Liver (tissue), 8 donors: ENCODE measurements at regions not wholly inside any gene's neighbourhood (a gene's known extent, or its start where the extent isn't known, plus 50 kb on each side); places are given as distances from the start of the nearest gene placed in this dataset.

Experiments
- DNase-seq: peaks from one replicate; pipeline ENCODE4 v3.0.0-alpha.2; 2017; ENCODE audit warnings: low spot score
- H3K27ac ChIP-seq, 2 donors: one replicate each; pipeline ENCODE4 v1.7.0; 2013; ENCODE audit warnings: inconsistent platforms in 2 of 2, low read length in 2 of 2, control low read depth in 1 of 2, low read depth in 1 of 2, mild to moderate bottlenecking in 1 of 2
- H3K27me3 ChIP-seq, 4 donors: one replicate each; pipeline versions ENCODE4 v1.6.1 to v1.7.0; 2013; ENCODE audit warnings: low read length in 3 of 4, inconsistent platforms in 1 of 4, mild to moderate bottlenecking in 1 of 4, moderate library complexity in 1 of 4; ENCODE audit not compliant: control insufficient read depth in 4 of 4, insufficient read depth in 4 of 4
- H3K36me3 ChIP-seq, 4 donors: one replicate each; pipeline versions ENCODE4 v1.6.1 to v1.7.0; 2013; ENCODE audit warnings: low read length in 3 of 4, mild to moderate bottlenecking in 3 of 4, low read depth in 1 of 4, moderate library complexity in 1 of 4; ENCODE audit not compliant: control insufficient read depth in 4 of 4, insufficient read depth in 3 of 4
- H3K4me1 ChIP-seq, 4 donors: one replicate each; pipeline versions ENCODE4 v1.6.1 to v1.7.0; 2013; ENCODE audit warnings: low read length in 3 of 4, mild to moderate bottlenecking in 3 of 4, moderate library complexity in 1 of 4; ENCODE audit not compliant: control insufficient read depth in 4 of 4, insufficient read depth in 4 of 4
- H3K4me3 ChIP-seq, 3 donors: one replicate each; pipeline versions ENCODE4 v1.6.1 to v1.7.0; 2013; ENCODE audit warnings: low read length in 3 of 3, control low read depth in 1 of 3, low read depth in 1 of 3, mild to moderate bottlenecking in 1 of 3
- H3K9ac ChIP-seq, 2 donors: one replicate each; pipeline ENCODE4 v1.7.0; 2013; ENCODE audit warnings: low read length in 2 of 2, mild to moderate bottlenecking in 2 of 2, moderate library complexity in 2 of 2, control low read depth in 1 of 2, low read depth in 1 of 2
- H3K9me3 ChIP-seq, 4 donors: one replicate each; pipeline versions ENCODE4 v1.6.1 to v1.7.0; 2013; ENCODE audit warnings: low read length in 3 of 4; ENCODE audit not compliant: control insufficient read depth in 4 of 4
- EGR1 ChIP-seq, 2 donors: IDR thresholded peaks; 2 replicates each; pipeline ENCODE4 v1.6.1; 2016 to 2018; ENCODE audit warnings: antibody characterized with exemption in 2 of 2, low read depth in 2 of 2
- FOXA1 ChIP-seq: IDR thresholded peaks from 2 replicates; pipeline ENCODE4 v1.6.1; 2016; ENCODE audit warnings: antibody characterized with exemption
- FOXA2 ChIP-seq: IDR thresholded peaks from 2 replicates; pipeline ENCODE4 v1.6.1; 2016; ENCODE audit warnings: antibody characterized with exemption
- GABPA ChIP-seq, 2 donors: IDR thresholded peaks in 1 of 2; conservative IDR thresholded peaks in 1 of 2; 2 replicates each; pipeline ENCODE4 v1.6.1; 2016; ENCODE audit warnings: antibody characterized with exemption in 2 of 2, mild to moderate bottlenecking in 1 of 2, moderate library complexity in 1 of 2
- HNF4A ChIP-seq, 2 donors: conservative IDR thresholded peaks; 2 replicates each; pipeline ENCODE4 v1.6.1; 2016; ENCODE audit warnings: antibody characterized with exemption in 2 of 2, mild to moderate bottlenecking in 2 of 2
- HNF4G ChIP-seq: IDR thresholded peaks from 2 replicates; pipeline ENCODE4 v1.6.1; 2016; ENCODE audit warnings: antibody characterized with exemption
- JUND ChIP-seq, 2 donors: IDR thresholded peaks; 2 replicates each; pipeline ENCODE4 v1.6.1; 2016; ENCODE audit warnings: antibody characterized with exemption in 2 of 2
- NR2F2 ChIP-seq: IDR thresholded peaks from 2 replicates; pipeline ENCODE4 v1.6.1; 2016; ENCODE audit warnings: antibody characterized with exemption
- RAD21 ChIP-seq, 2 donors: IDR thresholded peaks; 2 replicates each; pipeline ENCODE4 v1.6.1; 2016; ENCODE audit warnings: antibody characterized with exemption in 2 of 2, mild to moderate bottlenecking in 2 of 2
- RXRA ChIP-seq, 2 donors: IDR thresholded peaks; 2 replicates each; pipeline ENCODE4 v1.6.1; 2017 to 2018; ENCODE audit warnings: antibody characterized with exemption in 2 of 2, mild to moderate bottlenecking in 1 of 2
- SP1 ChIP-seq: IDR thresholded peaks from 2 replicates; pipeline ENCODE4 v1.6.1; 2018; ENCODE audit warnings: antibody characterized with exemption, mild to moderate bottlenecking
- TAF1 ChIP-seq: conservative IDR thresholded peaks from 2 replicates; pipeline ENCODE4 v1.6.1; 2016; ENCODE audit warnings: antibody characterized with exemption, mild to moderate bottlenecking
- YY1 ChIP-seq: IDR thresholded peaks from 2 replicates; pipeline ENCODE4 v1.6.1; 2016; ENCODE audit warnings: antibody characterized with exemption, mild to moderate bottlenecking
- WGBS: extraction: QIAGEN DNeasy Blood & Tissue Kit; methylation state at CpG from one replicate; pipeline ENCODE4 v1.1.7; 2013; 5-methylcytosine and 5-hydroxymethylcytosine counted together
- TF ChIP-seq, protein P1 (sequence below): fragments of 150-350 bp; IDR thresholded peaks from 2 replicates; pipeline ENCODE4 v1.5.1; 2017; ENCODE audit warnings: improper control_type of control experiment, low read depth, low read length; ENCODE audit not compliant: missing input control
- TF ChIP-seq, protein P2 (sequence below): IDR thresholded peaks from 2 replicates; pipeline ENCODE4 v1.6.1; 2016; ENCODE audit warnings: antibody characterized with exemption
- TF ChIP-seq, protein P3 (sequence below): IDR thresholded peaks from 2 replicates; pipeline ENCODE4 v1.6.1; 2016; ENCODE audit warnings: antibody characterized with exemption, mild to moderate bottlenecking
- TF ChIP-seq, protein P4 (sequence below): IDR thresholded peaks from 2 replicates; pipeline ENCODE4 v1.6.1; 2016; ENCODE audit warnings: antibody characterized with exemption
- TF ChIP-seq, protein P5 (sequence below): IDR thresholded peaks from 2 replicates; pipeline ENCODE4 v1.6.1; 2016; ENCODE audit warnings: antibody characterized with exemption
- donor health status: healthy.
- donor health status: healthy.
- donor health status: healthy.
- donor health status: healthy.
- donor health status: healthy.

DNA sequence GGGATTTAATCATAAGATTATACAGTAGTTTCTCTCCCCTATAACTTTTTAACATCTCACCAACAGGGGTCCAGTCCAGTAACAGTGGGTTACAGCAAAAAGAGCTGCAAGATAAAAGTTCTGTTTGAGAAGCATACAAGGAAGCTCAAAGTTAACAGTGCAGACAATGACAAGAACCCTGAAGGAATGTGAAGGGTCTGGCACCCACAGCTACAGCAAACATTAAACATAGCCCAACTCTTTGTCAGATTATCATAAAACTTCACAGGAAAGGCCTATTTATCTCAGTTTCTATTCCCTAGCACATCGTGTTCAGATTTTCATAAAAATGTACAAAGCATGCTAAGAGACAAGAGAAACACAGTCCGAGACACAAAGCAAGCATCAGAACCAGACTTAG is 309.4 kb downstream of the DIRAS2 start:
- no peak for TF ChIP-seq RXRA (IDR thresholded peaks at IDR 0.05)
- no peak for TF ChIP-seq YY1
- TF ChIP-seq, protein P1, sequence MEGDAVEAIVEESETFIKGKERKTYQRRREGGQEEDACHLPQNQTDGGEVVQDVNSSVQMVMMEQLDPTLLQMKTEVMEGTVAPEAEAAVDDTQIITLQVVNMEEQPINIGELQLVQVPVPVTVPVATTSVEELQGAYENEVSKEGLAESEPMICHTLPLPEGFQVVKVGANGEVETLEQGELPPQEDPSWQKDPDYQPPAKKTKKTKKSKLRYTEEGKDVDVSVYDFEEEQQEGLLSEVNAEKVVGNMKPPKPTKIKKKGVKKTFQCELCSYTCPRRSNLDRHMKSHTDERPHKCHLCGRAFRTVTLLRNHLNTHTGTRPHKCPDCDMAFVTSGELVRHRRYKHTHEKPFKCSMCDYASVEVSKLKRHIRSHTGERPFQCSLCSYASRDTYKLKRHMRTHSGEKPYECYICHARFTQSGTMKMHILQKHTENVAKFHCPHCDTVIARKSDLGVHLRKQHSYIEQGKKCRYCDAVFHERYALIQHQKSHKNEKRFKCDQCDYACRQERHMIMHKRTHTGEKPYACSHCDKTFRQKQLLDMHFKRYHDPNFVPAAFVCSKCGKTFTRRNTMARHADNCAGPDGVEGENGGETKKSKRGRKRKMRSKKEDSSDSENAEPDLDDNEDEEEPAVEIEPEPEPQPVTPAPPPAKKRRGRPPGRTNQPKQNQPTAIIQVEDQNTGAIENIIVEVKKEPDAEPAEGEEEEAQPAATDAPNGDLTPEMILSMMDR, result no peak
- TF ChIP-seq EGR1 (IDR thresholded peaks at IDR 0.05; ENCODE audit: low read depth in 2 of 2), result no peak
- no peak for TF ChIP-seq GABPA (IDR thresholded peaks at IDR 0.05 in 1 of 2, conservative IDR thresholded peaks at IDR 0.05 in 1 of 2)
- TF ChIP-seq HNF4A (conservative IDR thresholded peaks at IDR 0.05), result no peak
- TF ChIP-seq, protein P2, sequence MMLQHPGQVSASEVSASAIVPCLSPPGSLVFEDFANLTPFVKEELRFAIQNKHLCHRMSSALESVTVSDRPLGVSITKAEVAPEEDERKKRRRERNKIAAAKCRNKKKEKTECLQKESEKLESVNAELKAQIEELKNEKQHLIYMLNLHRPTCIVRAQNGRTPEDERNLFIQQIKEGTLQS, result no peak
- TF ChIP-seq TAF1, result no peak
- TF ChIP-seq NR2F2, result no peak
- no peak for TF ChIP-seq JUND (IDR thresholded peaks at IDR 0.05)
- no peak for TF ChIP-seq FOXA2
- Histone ChIP-seq H3K4me3 (no peak overlapping the region), H3K9ac (no peak overlapping the region), H3K9me3 (no peaks in the 10 kb centered on the region), H3K36me3 (no peaks in the 10 kb centered on the region), H3K4me1 (peaks cover 0 to 7% (median 2%) of the 10 kb centered on the region in 4 donors), H3K27ac (no peak overlapping the region), H3K27me3 (no peaks in the 10 kb centered on the region)
- 77% methylated on average over 2 of the region's 2 CpGs for WGBS
- no peak for DNase-seq

DNA sequence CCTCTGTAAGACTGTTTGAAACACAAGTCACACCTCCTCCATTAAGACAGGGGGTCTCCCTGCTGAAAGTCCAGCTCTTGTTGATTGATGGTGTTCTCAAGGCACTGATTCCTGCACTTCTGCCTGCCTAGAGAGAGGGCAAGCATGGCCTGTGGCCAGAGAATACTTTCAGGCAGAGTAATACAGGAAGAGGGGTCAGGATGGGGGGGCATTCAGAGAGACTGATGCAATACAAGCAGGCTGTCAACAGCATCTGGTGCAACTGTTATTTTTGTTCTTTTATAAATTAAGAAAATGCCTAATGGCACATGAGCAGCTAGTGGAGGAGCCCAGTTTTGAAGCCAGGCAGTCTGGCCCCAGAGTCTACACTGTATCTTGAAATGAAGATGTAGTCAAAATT is 302.2 kb downstream of the DIRAS2 start:
- no peaks in the 10 kb centered on the region for H3K9me3 ChIP-seq
- H3K4me3 ChIP-seq, result no peak overlapping the region
- no peak overlapping the region for H3K27ac ChIP-seq
- H3K27me3 ChIP-seq, result no peaks in the 10 kb centered on the region
- no peak overlapping the region for H3K9ac ChIP-seq
- no peak for DNase-seq
- no peak for TF ChIP-seq RXRA (IDR thresholded peaks at IDR 0.05)
- no peak for TF ChIP-seq JUND (IDR thresholded peaks at IDR 0.05)
- TF ChIP-seq, protein P2, result no peak
- no peak for TF ChIP-seq RAD21 (IDR thresholded peaks at IDR 0.05)
- no peak for TF ChIP-seq TAF1
- no peak for TF ChIP-seq HNF4G
- no peak for TF ChIP-seq YY1
- no peak for TF ChIP-seq HNF4A (conservative IDR thresholded peaks at IDR 0.05)
- TF ChIP-seq, protein P3, sequence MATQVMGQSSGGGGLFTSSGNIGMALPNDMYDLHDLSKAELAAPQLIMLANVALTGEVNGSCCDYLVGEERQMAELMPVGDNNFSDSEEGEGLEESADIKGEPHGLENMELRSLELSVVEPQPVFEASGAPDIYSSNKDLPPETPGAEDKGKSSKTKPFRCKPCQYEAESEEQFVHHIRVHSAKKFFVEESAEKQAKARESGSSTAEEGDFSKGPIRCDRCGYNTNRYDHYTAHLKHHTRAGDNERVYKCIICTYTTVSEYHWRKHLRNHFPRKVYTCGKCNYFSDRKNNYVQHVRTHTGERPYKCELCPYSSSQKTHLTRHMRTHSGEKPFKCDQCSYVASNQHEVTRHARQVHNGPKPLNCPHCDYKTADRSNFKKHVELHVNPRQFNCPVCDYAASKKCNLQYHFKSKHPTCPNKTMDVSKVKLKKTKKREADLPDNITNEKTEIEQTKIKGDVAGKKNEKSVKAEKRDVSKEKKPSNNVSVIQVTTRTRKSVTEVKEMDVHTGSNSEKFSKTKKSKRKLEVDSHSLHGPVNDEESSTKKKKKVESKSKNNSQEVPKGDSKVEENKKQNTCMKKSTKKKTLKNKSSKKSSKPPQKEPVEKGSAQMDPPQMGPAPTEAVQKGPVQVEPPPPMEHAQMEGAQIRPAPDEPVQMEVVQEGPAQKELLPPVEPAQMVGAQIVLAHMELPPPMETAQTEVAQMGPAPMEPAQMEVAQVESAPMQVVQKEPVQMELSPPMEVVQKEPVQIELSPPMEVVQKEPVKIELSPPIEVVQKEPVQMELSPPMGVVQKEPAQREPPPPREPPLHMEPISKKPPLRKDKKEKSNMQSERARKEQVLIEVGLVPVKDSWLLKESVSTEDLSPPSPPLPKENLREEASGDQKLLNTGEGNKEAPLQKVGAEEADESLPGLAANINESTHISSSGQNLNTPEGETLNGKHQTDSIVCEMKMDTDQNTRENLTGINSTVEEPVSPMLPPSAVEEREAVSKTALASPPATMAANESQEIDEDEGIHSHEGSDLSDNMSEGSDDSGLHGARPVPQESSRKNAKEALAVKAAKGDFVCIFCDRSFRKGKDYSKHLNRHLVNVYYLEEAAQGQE, result no peak
- TF ChIP-seq, protein P1, result no peak
- TF ChIP-seq FOXA1, result no peak
- no peak for TF ChIP-seq SP1
- no peak for TF ChIP-seq NR2F2
- TF ChIP-seq GABPA (IDR thresholded peaks at IDR 0.05 in 1 of 2, conservative IDR thresholded peaks at IDR 0.05 in 1 of 2), result no peak
- no peak for TF ChIP-seq EGR1 (IDR thresholded peaks at IDR 0.05; ENCODE audit: low read depth in 2 of 2)
- TF ChIP-seq, protein P4, sequence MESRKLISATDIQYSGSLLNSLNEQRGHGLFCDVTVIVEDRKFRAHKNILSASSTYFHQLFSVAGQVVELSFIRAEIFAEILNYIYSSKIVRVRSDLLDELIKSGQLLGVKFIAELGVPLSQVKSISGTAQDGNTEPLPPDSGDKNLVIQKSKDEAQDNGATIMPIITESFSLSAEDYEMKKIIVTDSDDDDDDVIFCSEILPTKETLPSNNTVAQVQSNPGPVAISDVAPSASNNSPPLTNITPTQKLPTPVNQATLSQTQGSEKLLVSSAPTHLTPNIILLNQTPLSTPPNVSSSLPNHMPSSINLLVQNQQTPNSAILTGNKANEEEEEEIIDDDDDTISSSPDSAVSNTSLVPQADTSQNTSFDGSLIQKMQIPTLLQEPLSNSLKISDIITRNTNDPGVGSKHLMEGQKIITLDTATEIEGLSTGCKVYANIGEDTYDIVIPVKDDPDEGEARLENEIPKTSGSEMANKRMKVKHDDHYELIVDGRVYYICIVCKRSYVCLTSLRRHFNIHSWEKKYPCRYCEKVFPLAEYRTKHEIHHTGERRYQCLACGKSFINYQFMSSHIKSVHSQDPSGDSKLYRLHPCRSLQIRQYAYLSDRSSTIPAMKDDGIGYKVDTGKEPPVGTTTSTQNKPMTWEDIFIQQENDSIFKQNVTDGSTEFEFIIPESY, result no peak
- TF ChIP-seq FOXA2, result no peak
- TF ChIP-seq, protein P5, sequence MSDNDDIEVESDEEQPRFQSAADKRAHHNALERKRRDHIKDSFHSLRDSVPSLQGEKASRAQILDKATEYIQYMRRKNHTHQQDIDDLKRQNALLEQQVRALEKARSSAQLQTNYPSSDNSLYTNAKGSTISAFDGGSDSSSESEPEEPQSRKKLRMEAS, result no peak
- H3K36me3 ChIP-seq, result no peaks in the 10 kb centered on the region
- no peaks in the 10 kb centered on the region for H3K4me1 ChIP-seq
